ENCODE measurements at regions not wholly inside any gene's neighbourhood (a gene's known extent, or its start where the extent isn't known, plus 50 kb on each side); places are given as distances from the start of the nearest gene placed in this dataset.

- ATAC-seq (no peak), DNase-seq (no peak)
- Histone ChIP-seq H3K4me3 (no peak overlapping the region), H3K4me1 (no peaks in the 10 kb centered on the region), H3K36me3 (no peaks in the 10 kb centered on the region), H3K27me3 (no peaks in the 10 kb centered on the region), H3K27ac (no peak overlapping the region), H3K9me3 (no peaks in the 10 kb centered on the region)
- intact Hi-C loops (cut with DNase I): no loop called here
- TF ChIP-seq, protein P1, sequence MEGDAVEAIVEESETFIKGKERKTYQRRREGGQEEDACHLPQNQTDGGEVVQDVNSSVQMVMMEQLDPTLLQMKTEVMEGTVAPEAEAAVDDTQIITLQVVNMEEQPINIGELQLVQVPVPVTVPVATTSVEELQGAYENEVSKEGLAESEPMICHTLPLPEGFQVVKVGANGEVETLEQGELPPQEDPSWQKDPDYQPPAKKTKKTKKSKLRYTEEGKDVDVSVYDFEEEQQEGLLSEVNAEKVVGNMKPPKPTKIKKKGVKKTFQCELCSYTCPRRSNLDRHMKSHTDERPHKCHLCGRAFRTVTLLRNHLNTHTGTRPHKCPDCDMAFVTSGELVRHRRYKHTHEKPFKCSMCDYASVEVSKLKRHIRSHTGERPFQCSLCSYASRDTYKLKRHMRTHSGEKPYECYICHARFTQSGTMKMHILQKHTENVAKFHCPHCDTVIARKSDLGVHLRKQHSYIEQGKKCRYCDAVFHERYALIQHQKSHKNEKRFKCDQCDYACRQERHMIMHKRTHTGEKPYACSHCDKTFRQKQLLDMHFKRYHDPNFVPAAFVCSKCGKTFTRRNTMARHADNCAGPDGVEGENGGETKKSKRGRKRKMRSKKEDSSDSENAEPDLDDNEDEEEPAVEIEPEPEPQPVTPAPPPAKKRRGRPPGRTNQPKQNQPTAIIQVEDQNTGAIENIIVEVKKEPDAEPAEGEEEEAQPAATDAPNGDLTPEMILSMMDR (IDR thresholded peaks at IDR 0.05): no peak
- TF ChIP-seq POLR2A (IDR thresholded peaks at IDR 0.05): no peak
- WGBS (ENCODE audit: insufficient coverage, low coverage, low lambda C conversion rate, missing lambda C conversion rate): 100% methylated on average over 1 of the region's 1 CpG
Observed at GRCh38 chr1:79839882-79840281, 833.4 kb upstream of the ADGRL4 start.

DNA sequence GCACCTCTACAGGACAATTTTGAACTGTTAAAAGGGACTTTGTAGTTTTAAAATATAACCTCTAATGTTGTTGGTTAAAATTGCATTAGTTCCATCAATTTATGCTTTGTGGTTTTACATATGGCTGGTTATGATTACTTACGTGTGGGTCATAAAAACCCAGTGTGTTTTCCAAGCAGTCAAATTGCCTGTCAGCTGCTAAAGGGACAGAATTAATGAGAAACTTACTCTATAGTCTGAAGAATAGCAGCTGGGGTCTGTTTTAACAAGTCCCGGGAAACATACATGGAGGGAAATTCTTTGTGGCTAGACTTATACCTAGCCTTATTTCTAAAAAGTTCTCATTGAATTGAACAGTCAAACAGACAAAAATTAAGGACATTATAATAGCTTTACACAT, 820.9 kb upstream of the ADGRL4 start:
- intact Hi-C loops (cut with DNase I): no loop called here
- TF ChIP-seq, protein P1 (IDR thresholded peaks at IDR 0.05): no peak
- TF ChIP-seq POLR2A (IDR thresholded peaks at IDR 0.05): no peak
- WGBS (ENCODE audit: insufficient coverage, low coverage, low lambda C conversion rate, missing lambda C conversion rate): 68% methylated on average over 2 of the region's 2 CpGs

DNA sequence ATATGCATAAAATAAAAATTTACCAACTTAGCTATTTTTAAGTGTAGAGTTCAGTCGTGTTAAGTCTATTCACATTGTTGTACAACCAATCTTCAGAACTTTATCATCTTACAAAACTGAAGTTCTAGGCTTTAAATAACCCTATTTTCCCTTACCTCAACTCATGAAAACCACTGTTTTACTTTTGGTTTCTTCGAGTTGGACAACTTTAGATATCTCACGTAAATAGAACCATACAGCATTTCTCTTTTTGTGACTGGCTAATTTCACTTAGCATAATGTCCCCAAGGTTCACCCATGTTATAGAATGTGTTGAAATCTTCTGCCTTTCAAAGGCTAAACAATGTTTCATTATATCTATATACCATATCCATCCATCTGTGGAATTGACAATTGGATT, 819.0 kb upstream of the ADGRL4 start:
- intact Hi-C loops (cut with DNase I): no loop called here
- ATAC-seq (no peak), DNase-seq (no peak)
- no peaks in the 10 kb centered on the region for H3K9me3 ChIP-seq
- H3K4me1 ChIP-seq: no peaks in the 10 kb centered on the region
- H3K27me3 ChIP-seq: no peaks in the 10 kb centered on the region
- H3K27ac ChIP-seq: no peak overlapping the region
- 53% methylated on average over 3 of the region's 3 CpGs for WGBS (ENCODE audit: insufficient coverage, low coverage, low lambda C conversion rate, missing lambda C conversion rate)
- H3K4me3 ChIP-seq: no peak overlapping the region
- H3K36me3 ChIP-seq: no peaks in the 10 kb centered on the region
- TF ChIP-seq POLR2A (IDR thresholded peaks at IDR 0.05): no peak
- TF ChIP-seq, protein P1 (IDR thresholded peaks at IDR 0.05): no peak

More for the DNA sequence above, 820.9 kb upstream of the ADGRL4 start:
- no peak for ATAC-seq
- H3K27ac ChIP-seq: no peak overlapping the region
- no peaks in the 10 kb centered on the region for H3K27me3 ChIP-seq
- H3K4me1 ChIP-seq: no peaks in the 10 kb centered on the region
- H3K36me3 ChIP-seq: no peaks in the 10 kb centered on the region
- no peaks in the 10 kb centered on the region for H3K9me3 ChIP-seq
- DNase-seq: no peak
- H3K4me3 ChIP-seq: no peak overlapping the region

DNA sequence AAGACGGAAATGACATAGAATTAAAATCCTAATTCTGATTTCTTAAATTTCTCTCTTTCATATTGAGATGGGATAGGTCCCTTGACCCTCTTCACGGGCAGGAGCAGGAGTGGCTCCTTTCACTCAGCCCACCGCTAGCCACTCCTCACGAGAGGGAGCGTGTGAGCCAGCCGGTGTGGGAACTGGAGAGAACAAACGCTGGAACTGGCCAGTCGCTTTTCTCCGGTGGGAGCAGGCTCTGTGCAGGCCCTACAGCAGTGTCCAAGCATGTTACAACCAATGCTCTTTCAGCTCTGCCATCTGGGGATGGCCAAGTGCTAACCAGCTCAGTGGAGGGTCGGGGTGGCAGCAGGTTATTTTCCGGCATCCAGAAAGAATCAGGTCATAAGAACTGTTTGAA, 815.5 kb upstream of the ADGRL4 start:
- H3K27me3 ChIP-seq: no peaks in the 10 kb centered on the region
- no peaks in the 10 kb centered on the region for H3K36me3 ChIP-seq
- no peaks in the 10 kb centered on the region for H3K9me3 ChIP-seq
- TF ChIP-seq, protein P1 (IDR thresholded peaks at IDR 0.05): no peak
- no peak for TF ChIP-seq POLR2A (IDR thresholded peaks at IDR 0.05)
- intact Hi-C loops (cut with DNase I): no loop called here
- H3K4me1 ChIP-seq: no peaks in the 10 kb centered on the region
- ATAC-seq (no peak), DNase-seq (peak in 1 of 3 donors; percentile 29)
- H3K4me3 ChIP-seq: no peak overlapping the region
- H3K27ac ChIP-seq: no peak overlapping the region
- 83% methylated on average over 9 of the region's 11 CpGs for WGBS (ENCODE audit: insufficient coverage, low coverage, low lambda C conversion rate, missing lambda C conversion rate)

DNA sequence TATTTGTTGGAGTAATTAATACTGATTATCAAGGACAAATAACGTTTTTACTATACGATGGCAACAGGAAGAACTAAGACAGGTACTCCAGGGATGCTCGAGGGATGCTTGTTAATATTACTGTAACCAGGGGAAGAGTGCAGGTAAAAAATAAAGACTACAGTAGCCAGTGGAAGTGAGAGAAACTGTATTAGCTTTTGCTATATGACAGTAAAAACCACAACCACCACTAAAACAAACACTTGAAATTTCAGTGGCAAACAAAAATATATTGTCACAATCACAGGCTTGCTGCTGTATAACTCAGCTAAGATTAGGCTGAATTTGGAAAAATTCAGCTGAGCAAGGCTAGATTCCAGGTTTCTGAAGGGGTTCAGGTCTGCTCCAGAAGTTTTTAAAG, 812.6 kb upstream of the ADGRL4 start:
- intact Hi-C loops (cut with DNase I): no loop called here
- Histone ChIP-seq H3K4me1 (no peaks in the 10 kb centered on the region), H3K9me3 (no peaks in the 10 kb centered on the region)

More for the DNA sequence above, 812.6 kb upstream of the ADGRL4 start:
- ATAC-seq (no peak), DNase-seq (no peak)
- H3K36me3 ChIP-seq: no peaks in the 10 kb centered on the region
- WGBS (ENCODE audit: insufficient coverage, low coverage, low lambda C conversion rate, missing lambda C conversion rate): 61% methylated on average over 3 of the region's 3 CpGs
- TF ChIP-seq POLR2A (IDR thresholded peaks at IDR 0.05): no peak
- TF ChIP-seq, protein P1 (IDR thresholded peaks at IDR 0.05): no peak
- no peak overlapping the region for H3K27ac ChIP-seq
- H3K4me3 ChIP-seq: no peak overlapping the region
- H3K27me3 ChIP-seq: no peaks in the 10 kb centered on the region

Measured in right lobe of liver (tissue), 6 donors.